SK-N-MC (cell line): ENCODE measurements at regions not wholly inside any gene's neighbourhood (a gene's known extent, or its start where the extent isn't known, plus 50 kb on each side); places are given as distances from the start of the nearest gene placed in this dataset.

Source experiments
- EZH2 ChIP-seq: fragments of 200-600 bp; sonication (generic); IDR thresholded peaks from one replicate; pipeline ENCODE4 v1.6.1; 2017; ENCODE audit warnings: antibody characterized with exemption
- POLR2AphosphoS5 ChIP-seq: IDR thresholded peaks from 2 replicates; pipeline ENCODE4 v1.6.1; 2012; ENCODE audit warnings: mild to moderate bottlenecking, low read depth, low read length, borderline replicate concordance

GRCh38 chr20:10854976-10855375 is 181.2 kb upstream of the JAG1 start:
- TF ChIP-seq EZH2, result no peak
- no peak for TF ChIP-seq POLR2AphosphoS5
